CD4-positive, alpha-beta T cell treated with Interferon gamma for 1 hour (primary cell): ENCODE measurements at regions not wholly inside any gene's neighbourhood (a gene's known extent, or its start where the extent isn't known, plus 50 kb on each side); places are given as distances from the start of the nearest gene placed in this dataset.

Experiments
- DNase-seq: peaks from one replicate; pipeline ENCODE4 v3.0.0-alpha.2; 2020

GRCh38 chr20:50258790-50259483 lies 68.3 kb downstream of the CEBPB start:
- DNase-seq, result no peak

GRCh38 chr20:50259705-50260478 lies 69.3 kb downstream of the CEBPB start:
- DNase-seq, result peak; percentile 32

GRCh38 chr20:50260479-50261221 lies 70.0 kb downstream of the CEBPB start:
- DNase-seq, result peak; percentile 44

- no peak for DNase-seq
Observed at GRCh38 chr20:50261471-50262212, 71.0 kb downstream of the CEBPB start.

GRCh38 chr20:50263831-50264230 lies 73.2 kb downstream of the CEBPB start:
- DNase-seq, result no peak

- no peak for DNase-seq
Observed at GRCh38 chr20:50264534-50265145, 74.0 kb downstream of the CEBPB start.

- no peak for DNase-seq
Observed at GRCh38 chr20:50265245-50265946, 74.8 kb downstream of the CEBPB start.

GRCh38 chr20:50266293-50267040 lies 75.8 kb downstream of the CEBPB start:
- no peak for DNase-seq

GRCh38 chr20:50267041-50267865 lies 76.6 kb downstream of the CEBPB start:
- DNase-seq, result no peak

- DNase-seq, result no peak
Observed at GRCh38 chr20:50267866-50268219, 77.2 kb downstream of the CEBPB start.

GRCh38 chr20:50269091-50270033 lies 78.7 kb downstream of the CEBPB start:
- no peak for DNase-seq

GRCh38 chr20:50270034-50270395 lies 79.4 kb downstream of the CEBPB start:
- no peak for DNase-seq

GRCh38 chr20:50270569-50270968 lies 79.9 kb downstream of the CEBPB start:
- peak; percentile 66 for DNase-seq

- no peak for DNase-seq
Observed at GRCh38 chr20:50271176-50271575, 80.5 kb downstream of the CEBPB start.

- no peak for DNase-seq
Observed at GRCh38 chr20:50271612-50272011, 81.0 kb downstream of the CEBPB start.

- DNase-seq, result peak; percentile 47
Observed at GRCh38 chr20:50272030-50272723, 81.5 kb downstream of the CEBPB start.

GRCh38 chr20:50272724-50273446 lies 82.3 kb downstream of the CEBPB start:
- DNase-seq, result no peak
